ENCODE measurements at regions not wholly inside any gene's neighbourhood (a gene's known extent, or its start where the extent isn't known, plus 50 kb on each side); places are given as distances from the start of the nearest gene placed in this dataset.

DNA sequence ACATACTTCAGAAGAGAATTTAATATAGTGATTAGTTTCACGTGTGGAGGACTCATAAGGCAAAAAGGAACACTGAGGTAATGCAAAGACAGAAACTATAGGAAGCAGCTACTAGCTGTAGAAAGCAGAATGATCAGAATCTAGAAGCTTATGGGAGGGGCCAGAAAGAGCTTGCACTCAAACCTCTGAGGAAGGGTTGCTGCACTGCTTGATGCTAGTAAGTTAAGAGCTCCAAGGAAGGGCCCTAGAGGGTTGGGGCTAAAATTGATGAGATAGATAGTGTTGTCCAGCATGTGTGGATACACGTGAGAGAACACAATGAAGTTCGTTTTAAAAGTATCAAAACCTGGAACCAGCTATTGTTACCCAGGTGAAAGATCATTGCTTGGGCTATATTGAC, 311.1 kb downstream of the SLC6A15 start:
- TF ChIP-seq FOXA1 (IDR thresholded peaks at IDR 0.05): no peak
- no peak for TF ChIP-seq FOXM1 (IDR thresholded peaks at IDR 0.05; ENCODE audit: borderline replicate concordance)
- TF ChIP-seq BHLHE40 (IDR thresholded peaks at IDR 0.05; ENCODE audit: borderline replicate concordance): no peak
- no peak for TF ChIP-seq SP1 (IDR thresholded peaks at IDR 0.05)
- no peak for TF ChIP-seq TARDBP (IDR thresholded peaks at IDR 0.05)
- no peak for TF ChIP-seq ARNT (IDR thresholded peaks at IDR 0.05)
- TF ChIP-seq L3MBTL2 (conservative IDR thresholded peaks at IDR 0.05): no peak
- no peak for TF ChIP-seq PKNOX1 (IDR thresholded peaks at IDR 0.05)
- TF ChIP-seq SUZ12 (IDR thresholded peaks at IDR 0.05): no peak
- no peak for TF ChIP-seq CTBP1 (IDR thresholded peaks at IDR 0.05; ENCODE audit: borderline replicate concordance)
